ENCODE measurements at regions not wholly inside any gene's neighbourhood (a gene's known extent, or its start where the extent isn't known, plus 50 kb on each side); places are given as distances from the start of the nearest gene placed in this dataset.

- no peak for TF ChIP-seq CTCF (conservative IDR thresholded peaks at IDR 0.05; ENCODE audit: low read depth in 2 of 2)
- no peak for TF ChIP-seq POLR2AphosphoS5 (IDR thresholded peaks at IDR 0.05; ENCODE audit: low read depth)
Observed at GRCh38 chr1:189496768-189497167, 980.9 kb downstream of the BRINP3 start.

All from GM23338 (cell line).